ENCODE measurements at regions not wholly inside any gene's neighbourhood (a gene's known extent, or its start where the extent isn't known, plus 50 kb on each side); places are given as distances from the start of the nearest gene placed in this dataset.

- no peaks in the 10 kb centered on the region for H4K20me1 ChIP-seq (ENCODE audit: insufficient read depth)
- H3K27ac ChIP-seq (ENCODE audit: low read length), result no peak overlapping the region
- H3K9me2 ChIP-seq (ENCODE audit: insufficient read depth, low read length), result no peaks in the 10 kb centered on the region
- no peak overlapping the region for H3K9ac ChIP-seq (ENCODE audit: low read length)
- no peak for TF ChIP-seq POLR2AphosphoS5 (IDR thresholded peaks at IDR 0.05)
- no peak for TF ChIP-seq SMC3 (conservative IDR thresholded peaks at IDR 0.05; ENCODE audit: poor library complexity)
- TF ChIP-seq MXI1 (conservative IDR thresholded peaks at IDR 0.05; ENCODE audit: poor library complexity, severe bottlenecking), result no peak
- TF ChIP-seq RAD21 (conservative IDR thresholded peaks at IDR 0.05), result no peak
- no peak for TF ChIP-seq TAF1 (IDR thresholded peaks at IDR 0.05; ENCODE audit: low read depth)
- TF ChIP-seq EP300 (conservative IDR thresholded peaks at IDR 0.05; ENCODE audit: poor library complexity, severe bottlenecking), result no peak
- no peak for TF ChIP-seq REST (IDR thresholded peaks at IDR 0.05; ENCODE audit: borderline replicate concordance)
- TF ChIP-seq CTCF (IDR thresholded peaks at IDR 0.05; ENCODE audit: poor library complexity, severe bottlenecking), result no peak
- no peak for TF ChIP-seq EZH2 (IDR thresholded peaks at IDR 0.05; ENCODE audit: borderline replicate concordance, insufficient read depth, low read length, poor library complexity, severe bottlenecking)
- H3K4me2 ChIP-seq (ENCODE audit: low read length), result no peak overlapping the region
- no peak overlapping the region for H3K4me3 ChIP-seq (ENCODE audit: low read length)
- H3K27me3 ChIP-seq (ENCODE audit: insufficient read depth, low read depth, low read length), result no peaks in the 10 kb centered on the region
- H3K36me3 ChIP-seq (ENCODE audit: insufficient read depth, low read length), result no peaks in the 10 kb centered on the region
- H2AFZ ChIP-seq (ENCODE audit: low read depth, low read length), result no peak overlapping the region
- no peaks in the 10 kb centered on the region for H3K9me3 ChIP-seq (ENCODE audit: low read length)
- H3K79me2 ChIP-seq (replicated peaks; ENCODE audit: insufficient read depth, low read length), result no peaks in the 10 kb centered on the region
- H3F3A ChIP-seq (ENCODE audit: insufficient read depth, low read length, poor library complexity, severe bottlenecking), result no peaks in the 10 kb centered on the region
Observed at GRCh38 chr5:111847052-111847925, 90.3 kb upstream of the NREP start.

GRCh38 chr5:111840036-111840674 is 83.2 kb upstream of the NREP start:
- Histone ChIP-seq H3K4me3 (ENCODE audit: low read length) (no peak overlapping the region), H3F3A (ENCODE audit: insufficient read depth, low read length, poor library complexity, severe bottlenecking) (no peaks in the 10 kb centered on the region), H3K9me3 (ENCODE audit: low read length) (no peaks in the 10 kb centered on the region), H3K79me2 (replicated peaks; ENCODE audit: insufficient read depth, low read length) (no peaks in the 10 kb centered on the region), H3K9ac (ENCODE audit: low read length) (no peak overlapping the region), H3K4me2 (ENCODE audit: low read length) (no peak overlapping the region), H2AFZ (ENCODE audit: low read depth, low read length) (no peak overlapping the region), H3K27me3 (ENCODE audit: insufficient read depth, low read depth, low read length) (no peaks in the 10 kb centered on the region), H3K9me2 (ENCODE audit: insufficient read depth, low read length) (no peaks in the 10 kb centered on the region), H3K36me3 (ENCODE audit: insufficient read depth, low read length) (no peaks in the 10 kb centered on the region), H3K27ac (ENCODE audit: low read length) (no peak overlapping the region), H4K20me1 (ENCODE audit: insufficient read depth) (no peaks in the 10 kb centered on the region)
- no peak for TF ChIP-seq POLR2AphosphoS5 (IDR thresholded peaks at IDR 0.05)
- no peak for TF ChIP-seq SMC3 (conservative IDR thresholded peaks at IDR 0.05; ENCODE audit: poor library complexity)
- TF ChIP-seq EZH2 (IDR thresholded peaks at IDR 0.05; ENCODE audit: borderline replicate concordance, insufficient read depth, low read length, poor library complexity, severe bottlenecking), result no peak
- no peak for TF ChIP-seq TAF1 (IDR thresholded peaks at IDR 0.05; ENCODE audit: low read depth)
- no peak for TF ChIP-seq EP300 (conservative IDR thresholded peaks at IDR 0.05; ENCODE audit: poor library complexity, severe bottlenecking)
- TF ChIP-seq RAD21 (conservative IDR thresholded peaks at IDR 0.05), result no peak
- no peak for TF ChIP-seq CTCF (IDR thresholded peaks at IDR 0.05; ENCODE audit: poor library complexity, severe bottlenecking)
- TF ChIP-seq REST (IDR thresholded peaks at IDR 0.05; ENCODE audit: borderline replicate concordance), result no peak
- TF ChIP-seq MXI1 (conservative IDR thresholded peaks at IDR 0.05; ENCODE audit: poor library complexity, severe bottlenecking), result no peak

Data from neural cell (in vitro differentiated cells).